Lung microvascular endothelial cell (primary cell): ENCODE measurements at regions not wholly inside any gene's neighbourhood (a gene's known extent, or its start where the extent isn't known, plus 50 kb on each side); places are given as distances from the start of the nearest gene placed in this dataset.
"Not testable (repeated sequence)": the region's sequence is repeated elsewhere in the genome, so short reads cannot be mapped to it uniquely, and the experiment has no call there.

Experiments
- DNase-seq, 2 donors: peaks; one replicate each; pipeline versions ENCODE4 v3.0.0 to v3.0.0-alpha.2; 2010; ENCODE audit warnings: low read depth in 2 of 2

- DNase-seq = not testable (repeated sequence)
Observed at GRCh38 chr21:6133852-6134630, 4387.3 kb upstream of the TPTE start.

DNA sequence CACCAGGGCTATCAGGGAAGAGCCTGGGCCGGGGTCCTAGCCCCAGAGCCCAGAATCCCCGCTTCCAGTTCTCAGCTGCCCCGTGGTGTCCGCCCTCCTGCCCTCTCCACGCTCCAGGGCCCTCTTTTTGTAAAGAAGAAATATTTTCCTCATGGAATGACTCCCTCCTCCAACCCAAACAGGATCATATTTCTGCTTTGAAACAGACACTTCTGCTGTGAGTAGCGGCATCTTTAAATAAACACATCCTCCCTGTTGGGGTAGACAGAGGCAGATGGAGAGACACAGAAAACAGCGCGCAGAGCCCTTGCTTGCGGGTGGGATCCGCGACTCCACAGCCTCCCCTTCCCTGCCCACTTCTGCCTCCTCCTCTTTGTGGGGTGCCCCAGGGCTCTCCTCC is 4384.7 kb upstream of the TPTE start:
- DNase-seq = not testable (repeated sequence)

GRCh38 chr21:6138244-6139136 is 4382.9 kb upstream of the TPTE start:
- not testable (repeated sequence) for DNase-seq

- not testable (repeated sequence) for DNase-seq
Observed at GRCh38 chr21:6139331-6139730, 4382.1 kb upstream of the TPTE start.

GRCh38 chr21:6139862-6140261 is 4381.5 kb upstream of the TPTE start:
- not testable (repeated sequence) for DNase-seq

DNA sequence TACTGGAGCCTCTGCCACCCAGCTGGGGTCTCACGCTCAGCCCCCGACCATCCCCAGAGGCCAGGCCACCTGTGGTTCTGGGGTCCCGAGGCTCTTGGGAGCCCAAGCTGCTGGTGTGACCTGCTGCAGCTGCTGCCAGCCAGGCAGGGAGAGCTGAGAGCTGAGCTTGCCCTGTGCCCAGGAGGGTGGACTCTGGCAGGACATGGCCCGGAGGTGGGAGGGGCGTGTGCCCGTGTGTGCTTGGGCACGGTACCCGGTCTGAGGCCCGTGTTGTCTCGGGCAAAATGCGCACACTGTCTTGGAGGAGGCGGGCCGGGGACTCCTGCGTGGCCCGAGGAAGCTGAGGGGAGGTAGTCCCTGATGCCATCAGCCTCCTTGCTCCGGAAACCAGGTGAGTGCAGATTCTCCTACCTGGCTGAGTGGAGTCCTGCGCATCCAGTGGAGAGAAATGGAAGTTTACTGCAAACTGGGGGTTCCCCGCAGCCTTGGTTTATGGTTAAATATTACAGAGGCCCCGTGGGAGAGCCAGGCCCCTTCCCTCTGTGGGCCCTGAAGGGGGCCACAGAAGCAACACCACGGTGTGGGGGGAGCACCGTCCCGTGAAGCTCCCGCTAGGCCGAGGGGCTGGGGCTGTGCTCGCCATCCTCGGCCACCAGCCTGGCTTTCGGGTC is 4380.8 kb upstream of the TPTE start:
- not testable (repeated sequence) for DNase-seq

GRCh38 chr21:6141138-6141474 is 4380.3 kb upstream of the TPTE start:
- not testable (repeated sequence) for DNase-seq

GRCh38 chr21:6153154-6153553 is 4368.2 kb upstream of the TPTE start:
- DNase-seq = not testable (repeated sequence)

GRCh38 chr21:6154524-6155320 is 4366.7 kb upstream of the TPTE start:
- not testable (repeated sequence) for DNase-seq

GRCh38 chr21:6156712-6157389 is 4364.5 kb upstream of the TPTE start:
- not testable (repeated sequence) for DNase-seq

DNA sequence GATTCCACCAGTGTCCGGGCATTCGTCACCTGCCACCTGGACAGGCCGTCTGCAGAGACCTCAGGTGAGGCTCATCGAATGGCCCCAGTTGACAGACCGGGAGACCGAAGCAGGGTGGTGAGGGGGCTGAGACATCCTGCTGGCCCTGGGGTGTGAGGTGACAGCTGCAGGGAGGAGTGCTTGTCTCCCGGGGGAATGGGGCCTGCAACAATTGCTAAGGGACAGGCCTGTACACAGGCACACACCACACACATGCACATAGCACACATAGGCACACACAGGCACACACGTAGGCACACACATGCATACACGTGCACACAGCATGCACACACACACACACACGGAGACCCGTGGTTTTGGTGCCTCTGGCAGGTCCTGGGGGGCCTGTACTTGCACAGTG is 4363.9 kb upstream of the TPTE start:
- DNase-seq = not testable (repeated sequence)

- not testable (repeated sequence) for DNase-seq
Observed at GRCh38 chr21:6158171-6158570, 4363.2 kb upstream of the TPTE start.
